Ishikawa (cell line): ENCODE measurements at regions not wholly inside any gene's neighbourhood (a gene's known extent, or its start where the extent isn't known, plus 50 kb on each side); places are given as distances from the start of the nearest gene placed in this dataset.

ENCODE experiments used
- CEBPB ChIP-seq: IDR thresholded peaks from 2 replicates; pipeline ENCODE4 v1.6.1; 2012
- EGR1 ChIP-seq: IDR thresholded peaks from 2 replicates; pipeline ENCODE4 v1.6.1; 2012
- FOXM1 ChIP-seq: IDR thresholded peaks from 2 replicates; pipeline ENCODE4 v1.6.1; 2012; ENCODE audit warnings: low read depth, borderline replicate concordance
- REST ChIP-seq: IDR thresholded peaks from 2 replicates; pipeline ENCODE4 v1.6.1; 2012; ENCODE audit warnings: low read depth, mild to moderate bottlenecking
- TAF1 ChIP-seq: IDR thresholded peaks from 2 replicates; pipeline ENCODE4 v1.6.1; 2012; ENCODE audit warnings: low read depth, mild to moderate bottlenecking
- TCF12 ChIP-seq: IDR thresholded peaks from 2 replicates; pipeline ENCODE4 v1.6.1; 2012; ENCODE audit warnings: low read depth
- TEAD4 ChIP-seq: IDR thresholded peaks from 2 replicates; pipeline ENCODE4 v1.6.1; 2012
- TF ChIP-seq, protein P1 (sequence below): IDR thresholded peaks from 2 replicates; pipeline ENCODE4 v1.6.1; 2012
- TF ChIP-seq, protein P2 (sequence below): IDR thresholded peaks from 2 replicates; pipeline ENCODE4 v1.6.1; 2012

DNA sequence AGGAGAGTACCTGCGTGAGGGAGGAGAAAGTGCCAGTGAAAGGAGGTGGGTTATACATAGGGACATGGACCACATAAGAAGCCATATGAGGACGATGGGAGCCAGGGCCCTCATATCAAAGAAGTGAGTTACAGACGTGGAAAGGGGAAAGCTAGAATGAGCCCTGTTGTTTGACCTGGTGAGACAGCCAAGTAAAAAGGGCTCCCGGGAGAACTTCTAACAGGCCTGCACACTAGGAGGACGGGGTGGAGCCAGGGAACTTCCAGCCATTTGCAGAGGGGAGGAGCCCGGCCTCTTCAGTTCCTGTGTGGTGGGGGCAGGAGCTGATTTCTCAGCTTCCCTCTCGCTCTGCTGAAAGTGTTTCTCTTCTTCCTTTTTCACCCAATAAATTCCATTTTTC lies 84.1 kb upstream of the SLC66A3 start:
- TF ChIP-seq CEBPB: no peak
- TF ChIP-seq TCF12: no peak
- TF ChIP-seq REST: no peak
- TF ChIP-seq TAF1: no peak
- no peak for TF ChIP-seq FOXM1
- no peak for TF ChIP-seq EGR1
- TF ChIP-seq, protein P1, sequence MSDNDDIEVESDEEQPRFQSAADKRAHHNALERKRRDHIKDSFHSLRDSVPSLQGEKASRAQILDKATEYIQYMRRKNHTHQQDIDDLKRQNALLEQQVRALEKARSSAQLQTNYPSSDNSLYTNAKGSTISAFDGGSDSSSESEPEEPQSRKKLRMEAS: no peak
- no peak for TF ChIP-seq TEAD4
- TF ChIP-seq, protein P2, sequence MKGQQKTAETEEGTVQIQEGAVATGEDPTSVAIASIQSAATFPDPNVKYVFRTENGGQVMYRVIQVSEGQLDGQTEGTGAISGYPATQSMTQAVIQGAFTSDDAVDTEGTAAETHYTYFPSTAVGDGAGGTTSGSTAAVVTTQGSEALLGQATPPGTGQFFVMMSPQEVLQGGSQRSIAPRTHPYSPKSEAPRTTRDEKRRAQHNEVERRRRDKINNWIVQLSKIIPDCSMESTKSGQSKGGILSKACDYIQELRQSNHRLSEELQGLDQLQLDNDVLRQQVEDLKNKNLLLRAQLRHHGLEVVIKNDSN: no peak
